Lower lobe of right lung (tissue), 2 donors: ENCODE measurements at regions not wholly inside any gene's neighbourhood (a gene's known extent, or its start where the extent isn't known, plus 50 kb on each side); places are given as distances from the start of the nearest gene placed in this dataset.

ENCODE experiments used
- ATAC-seq, 2 donors: fragments of 200-7000 bp; cut with Tn5 transposase; one replicate each; pipeline ENCODE4 v1.9.1; 2020 to 2022; ENCODE audit warnings: mild to moderate bottlenecking in 2 of 2, moderate library complexity in 2 of 2
- DNase-seq: peaks from one replicate; pipeline ENCODE4 v3.0.0-alpha.2; 2020
- H3K27ac ChIP-seq: fragments of 200-600 bp; one replicate; pipeline ENCODE4 v1.8.0; 2022
- H3K27me3 ChIP-seq: fragments of 200-600 bp; one replicate; pipeline ENCODE4 v1.8.0; 2022; ENCODE audit warnings: low read depth
- H3K36me3 ChIP-seq: fragments of 200-600 bp; one replicate; pipeline ENCODE4 v1.8.0; 2022; ENCODE audit warnings: mild to moderate bottlenecking
- H3K4me1 ChIP-seq: fragments of 200-600 bp; one replicate; pipeline ENCODE4 v1.8.0; 2022
- H3K4me3 ChIP-seq: fragments of 200-600 bp; one replicate; pipeline ENCODE4 v1.8.0; 2022; ENCODE audit warnings: mild to moderate bottlenecking
- H3K9me3 ChIP-seq: fragments of 200-600 bp; one replicate; pipeline ENCODE4 v1.8.0; 2022
- CTCF ChIP-seq: fragments of 200-600 bp; IDR thresholded peaks from one replicate; pipeline ENCODE4 v1.8.0; 2022; ENCODE audit warnings: antibody characterized with exemption, mild to moderate bottlenecking
- intact Hi-C: fragments of 100-400 bp; cut with DNase I; formaldehyde crosslinking; loops from one replicate; pipeline ENCODE4 v1.11.0; 2022
- donor health status: DM: no; HTN: yes; CAD: no; lungs with severe emphysema.

GRCh38 chr2:11005032-11005431 lies 93.3 kb downstream of the KCNF1 start:
- Histone ChIP-seq H3K27me3 (no peaks in the 10 kb centered on the region), H3K27ac (no peak overlapping the region), H3K4me1 (no peaks in the 10 kb centered on the region), H3K9me3 (no peaks in the 10 kb centered on the region), H3K4me3 (no peak overlapping the region), H3K36me3 (no peaks in the 10 kb centered on the region)
- no peak for DNase-seq
- intact Hi-C loops: no loop called here
- ATAC-seq: no peak
- no peak for TF ChIP-seq CTCF

GRCh38 chr2:11006191-11006590 lies 94.5 kb downstream of the KCNF1 start:
- Histone ChIP-seq H3K4me3 (no peak overlapping the region), H3K4me1 (no peaks in the 10 kb centered on the region), H3K27ac (no peak overlapping the region), H3K9me3 (no peaks in the 10 kb centered on the region), H3K36me3 (no peaks in the 10 kb centered on the region), H3K27me3 (no peaks in the 10 kb centered on the region)
- intact Hi-C loops: no loop called here
- ATAC-seq: no peak
- no peak for TF ChIP-seq CTCF
- DNase-seq: no peak

- H3K9me3 ChIP-seq: no peaks in the 10 kb centered on the region
- intact Hi-C loops: no loop called here
- H3K27ac ChIP-seq: no peak overlapping the region
- DNase-seq (no peak), ATAC-seq (no peak)
- no peaks in the 10 kb centered on the region for H3K36me3 ChIP-seq
- no peak overlapping the region for H3K4me3 ChIP-seq
- H3K27me3 ChIP-seq: no peaks in the 10 kb centered on the region
- H3K4me1 ChIP-seq: no peaks in the 10 kb centered on the region
- TF ChIP-seq CTCF: no peak
Observed at GRCh38 chr2:11007331-11008264, 95.9 kb downstream of the KCNF1 start.

GRCh38 chr2:11008773-11009172 lies 97.0 kb downstream of the KCNF1 start:
- H3K4me1 ChIP-seq: no peaks in the 10 kb centered on the region
- intact Hi-C loops: no loop called here
- no peaks in the 10 kb centered on the region for H3K9me3 ChIP-seq
- H3K27ac ChIP-seq: no peak overlapping the region
- H3K4me3 ChIP-seq: no peak overlapping the region
- DNase-seq (no peak), ATAC-seq (no peak)
- no peaks in the 10 kb centered on the region for H3K36me3 ChIP-seq
- TF ChIP-seq CTCF: no peak
- no peaks in the 10 kb centered on the region for H3K27me3 ChIP-seq

GRCh38 chr2:11009176-11009575 lies 97.4 kb downstream of the KCNF1 start:
- Histone ChIP-seq H3K4me3 (no peak overlapping the region), H3K9me3 (no peaks in the 10 kb centered on the region), H3K27me3 (no peaks in the 10 kb centered on the region), H3K36me3 (no peaks in the 10 kb centered on the region), H3K4me1 (no peaks in the 10 kb centered on the region), H3K27ac (no peak overlapping the region)
- DNase-seq: no peak
- no peak for TF ChIP-seq CTCF
- intact Hi-C loops: no loop called here
- ATAC-seq: no peak
